Activated T-helper 2 cell treated with anti-CD3 and anti-CD28 coated beads, Interferon-gamma antibody, Interleukin-2, Interleukin-4, amounts not matched to agents 10 μg/mL and 5 μg/mL and 100 μg/mL, durations not matched to agents 14 hours and 24 hours and 36 hours (primary cell): ENCODE measurements at regions not wholly inside any gene's neighbourhood (a gene's known extent, or its start where the extent isn't known, plus 50 kb on each side); places are given as distances from the start of the nearest gene placed in this dataset.
"Not testable (repeated sequence)": the region's sequence is repeated elsewhere in the genome, so short reads cannot be mapped to it uniquely, and the experiment has no call there.

Source experiments
- DNase-seq: peaks from one replicate; pipeline ENCODE4 v3.0.0; 2021; ENCODE audit warnings: low spot score
- H3K27ac Mint-ChIP-seq: one replicate; pipeline ENCODE4 v1.8.0; 2021; ENCODE audit warnings: mixed read lengths
- H3K27me3 Mint-ChIP-seq: one replicate; pipeline ENCODE4 v1.8.0; 2021; ENCODE audit warnings: low read depth, mixed read lengths
- H3K36me3 Mint-ChIP-seq: one replicate; pipeline ENCODE4 v1.8.0; 2021; ENCODE audit warnings: low read depth, mixed read lengths
- H3K4me1 Mint-ChIP-seq: one replicate; pipeline ENCODE4 v1.8.0; 2021; ENCODE audit warnings: low read depth, mixed read lengths
- H3K4me3 Mint-ChIP-seq: one replicate; pipeline ENCODE4 v1.8.0; 2021; ENCODE audit warnings: low read depth, mild to moderate bottlenecking, moderate library complexity, mixed read lengths
- H3K9me3 Mint-ChIP-seq: one replicate; pipeline ENCODE4 v1.8.0; 2021; ENCODE audit warnings: mixed read lengths
- intact Hi-C: fragments of 100-400 bp; cut with micrococcal nuclease; formaldehyde crosslinking; loops from one replicate; pipeline ENCODE4 v1.15.1; 2023

GRCh38 chr4:151574968-151575367 is 166.0 kb downstream of the FHIP1A start:
- Mint-ChIP-seq H3K9me3 (no peaks in the 10 kb centered on the region), H3K4me3 (no peak overlapping the region), H3K36me3 (no peaks in the 10 kb centered on the region), H3K4me1 (no peaks in the 10 kb centered on the region), H3K27ac (no peak overlapping the region), H3K27me3 (peaks cover 2% of the 10 kb centered on the region)
- intact Hi-C loops: no loop called here
- no peak for DNase-seq

- DNase-seq: no peak
- Mint-ChIP-seq H3K4me1 (no peaks in the 10 kb centered on the region), H3K9me3 (no peaks in the 10 kb centered on the region), H3K27ac (no peak overlapping the region), H3K4me3 (no peak overlapping the region), H3K36me3 (no peaks in the 10 kb centered on the region), H3K27me3 (peaks cover 2% of the 10 kb centered on the region)
- intact Hi-C loops: no loop called here
Observed at GRCh38 chr4:151575646-151576045, 166.7 kb downstream of the FHIP1A start.

GRCh38 chr4:151576627-151577026 is 167.7 kb downstream of the FHIP1A start:
- Mint-ChIP-seq H3K36me3 (no peaks in the 10 kb centered on the region), H3K4me1 (no peaks in the 10 kb centered on the region), H3K27ac (no peak overlapping the region), H3K9me3 (no peaks in the 10 kb centered on the region), H3K4me3 (no peak overlapping the region), H3K27me3 (peaks cover 2% of the 10 kb centered on the region)
- no peak for DNase-seq
- intact Hi-C loops: no loop called here

GRCh38 chr4:151581570-151581969 is 172.6 kb downstream of the FHIP1A start:
- Mint-ChIP-seq H3K36me3 (no peaks in the 10 kb centered on the region), H3K27ac (no peak overlapping the region), H3K9me3 (no peaks in the 10 kb centered on the region), H3K27me3 (peaks cover 5% of the 10 kb centered on the region), H3K4me3 (no peak overlapping the region), H3K4me1 (no peaks in the 10 kb centered on the region)
- no peak for DNase-seq
- intact Hi-C loops: no loop called here

GRCh38 chr4:151582098-151582497 is 173.1 kb downstream of the FHIP1A start:
- intact Hi-C loops: no loop called here
- Mint-ChIP-seq H3K4me3 (no peak overlapping the region), H3K36me3 (no peaks in the 10 kb centered on the region), H3K27ac (no peak overlapping the region), H3K4me1 (no peaks in the 10 kb centered on the region), H3K9me3 (no peaks in the 10 kb centered on the region), H3K27me3 (peaks cover 5% of the 10 kb centered on the region)
- DNase-seq: no peak

- no peaks in the 10 kb centered on the region for H3K9me3 Mint-ChIP-seq
- H3K27ac Mint-ChIP-seq: no peak overlapping the region
- H3K27me3 Mint-ChIP-seq: peaks cover 6% of the 10 kb centered on the region
- H3K4me3 Mint-ChIP-seq: no peak overlapping the region
- H3K4me1 Mint-ChIP-seq: no peaks in the 10 kb centered on the region
- intact Hi-C loops: no loop called here
- no peaks in the 10 kb centered on the region for H3K36me3 Mint-ChIP-seq
- no peak for DNase-seq
Observed at GRCh38 chr4:151583157-151583914, 174.4 kb downstream of the FHIP1A start.

- DNase-seq: no peak
- Mint-ChIP-seq H3K27me3 (peaks cover 10% of the 10 kb centered on the region), H3K4me3 (no peak overlapping the region), H3K4me1 (no peaks in the 10 kb centered on the region), H3K9me3 (no peaks in the 10 kb centered on the region), H3K36me3 (no peaks in the 10 kb centered on the region), H3K27ac (no peak overlapping the region)
- intact Hi-C loops: no loop called here
Observed at GRCh38 chr4:151584101-151584500, 175.1 kb downstream of the FHIP1A start.

GRCh38 chr4:151595629-151596028 is 165.2 kb downstream of the GATB start:
- H3K27ac Mint-ChIP-seq, H3K4me1 Mint-ChIP-seq, H3K36me3 Mint-ChIP-seq, H3K27me3 Mint-ChIP-seq, intact Hi-C loops, H3K9me3 Mint-ChIP-seq, DNase-seq, H3K4me3 Mint-ChIP-seq: not testable (repeated sequence)

GRCh38 chr4:151597691-151598090 is 163.1 kb downstream of the GATB start:
- H3K4me1 Mint-ChIP-seq, H3K9me3 Mint-ChIP-seq, DNase-seq, H3K27ac Mint-ChIP-seq, H3K36me3 Mint-ChIP-seq, H3K27me3 Mint-ChIP-seq, intact Hi-C loops, H3K4me3 Mint-ChIP-seq: not testable (repeated sequence)

- Mint-ChIP-seq H3K27ac (no peak overlapping the region), H3K4me3 (no peak overlapping the region), H3K4me1 (no peaks in the 10 kb centered on the region), H3K36me3 (no peaks in the 10 kb centered on the region), H3K9me3 (no peaks in the 10 kb centered on the region), H3K27me3 (no peaks in the 10 kb centered on the region)
- intact Hi-C loops: no loop called here
- DNase-seq: no peak
Observed at GRCh38 chr4:151599863-151600262, 160.9 kb downstream of the GATB start.

- Mint-ChIP-seq H3K27ac (no peak overlapping the region), H3K36me3 (no peaks in the 10 kb centered on the region), H3K4me3 (no peak overlapping the region), H3K27me3 (no peaks in the 10 kb centered on the region), H3K4me1 (peaks cover 2% of the 10 kb centered on the region), H3K9me3 (no peaks in the 10 kb centered on the region)
- intact Hi-C loops: no loop called here
- DNase-seq: no peak
Observed at GRCh38 chr4:151600432-151600831, 160.4 kb downstream of the GATB start.

- no peak overlapping the region for H3K4me3 Mint-ChIP-seq
- H3K9me3 Mint-ChIP-seq: no peaks in the 10 kb centered on the region
- no peak overlapping the region for H3K27ac Mint-ChIP-seq
- H3K27me3 Mint-ChIP-seq: no peaks in the 10 kb centered on the region
- peaks cover 2% of the 10 kb centered on the region for H3K4me1 Mint-ChIP-seq
- intact Hi-C loops: no loop called here
- no peak for DNase-seq
- H3K36me3 Mint-ChIP-seq: no peaks in the 10 kb centered on the region
Observed at GRCh38 chr4:151603377-151603776, 157.4 kb downstream of the GATB start.

- H3K27me3 Mint-ChIP-seq: no peaks in the 10 kb centered on the region
- no peaks in the 10 kb centered on the region for H3K9me3 Mint-ChIP-seq
- no peak for DNase-seq
- no peak overlapping the region for H3K4me3 Mint-ChIP-seq
- no peak overlapping the region for H3K27ac Mint-ChIP-seq
- H3K4me1 Mint-ChIP-seq: peaks cover 2% of the 10 kb centered on the region
- intact Hi-C loops: no loop called here
- H3K36me3 Mint-ChIP-seq: no peaks in the 10 kb centered on the region
Observed at GRCh38 chr4:151604238-151604637, 156.6 kb downstream of the GATB start.

GRCh38 chr4:151605215-151605614 is 155.6 kb downstream of the GATB start:
- no peaks in the 10 kb centered on the region for H3K9me3 Mint-ChIP-seq
- H3K4me1 Mint-ChIP-seq: peaks cover 2% of the 10 kb centered on the region
- no peak overlapping the region for H3K27ac Mint-ChIP-seq
- H3K27me3 Mint-ChIP-seq: no peaks in the 10 kb centered on the region
- no peak overlapping the region for H3K4me3 Mint-ChIP-seq
- DNase-seq: no peak
- no peaks in the 10 kb centered on the region for H3K36me3 Mint-ChIP-seq
- intact Hi-C loops: no loop called here
